Esophagus muscularis mucosa (tissue), 3 donors: ENCODE measurements at regions not wholly inside any gene's neighbourhood (a gene's known extent, or its start where the extent isn't known, plus 50 kb on each side); places are given as distances from the start of the nearest gene placed in this dataset.

Source experiments
- POLR2A ChIP-seq: fragments of 450-650 bp; IDR thresholded peaks from one replicate; pipeline ENCODE4 v1.6.1; 2017; ENCODE audit warnings: antibody characterized with exemption, moderate library complexity, mild to moderate bottlenecking, low read depth
- POLR2AphosphoS5 ChIP-seq, 2 donors: sonication (generic); formaldehyde crosslinking; IDR thresholded peaks; one replicate each; pipeline ENCODE4 v1.6.1; 2017; ENCODE audit warnings: antibody characterized with exemption in 2 of 2
- TF ChIP-seq, protein P1 (sequence below), 3 experiments: fragments of 200-600 bp in 2 of 3; fragments of 450-650 bp in 1 of 3; sonication (generic) in 2 of 3; IDR thresholded peaks; one replicate each; pipeline ENCODE4 v1.5.1; 2017 to 2019; ENCODE audit warnings: antibody characterized with exemption in 3 of 3, mild to moderate bottlenecking in 2 of 3, moderate library complexity in 1 of 3

DNA sequence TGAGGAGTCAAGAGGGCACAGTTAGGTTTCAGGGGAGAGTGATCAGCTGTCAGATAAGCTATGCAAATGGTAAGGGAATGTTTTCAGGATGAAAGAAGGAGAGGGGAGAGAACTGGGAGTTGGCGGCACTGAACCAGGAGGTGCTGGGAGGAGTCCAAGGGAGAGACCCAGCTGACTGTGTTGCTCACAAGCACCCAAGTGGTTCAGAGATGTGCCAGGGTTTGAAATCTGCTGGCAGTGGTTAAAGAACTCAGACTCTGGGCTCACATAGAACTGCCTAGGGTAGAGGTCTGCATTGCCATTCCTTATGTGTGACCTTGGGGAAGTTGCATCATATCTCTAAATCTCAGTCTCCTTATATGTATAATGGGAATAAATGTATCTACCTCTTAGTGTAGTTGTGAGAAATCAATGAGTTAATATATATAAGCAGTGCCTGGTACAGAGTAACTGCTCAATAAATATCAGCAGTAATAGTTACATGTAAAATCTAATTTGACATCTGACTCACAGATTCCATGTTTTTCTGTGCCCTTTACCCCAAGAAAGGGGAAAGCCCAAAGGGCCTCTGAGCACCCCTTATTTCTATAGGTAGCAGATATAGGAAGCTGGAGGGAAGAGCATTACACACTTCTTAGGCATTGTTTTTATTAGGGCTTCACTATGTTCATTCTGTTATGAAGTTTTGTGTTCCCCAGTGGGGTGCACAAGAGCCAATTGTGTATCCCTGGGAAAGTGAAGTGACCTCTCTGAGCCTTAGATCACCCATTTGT lies 66.9 kb upstream of the SESN3 start:
- TF ChIP-seq POLR2AphosphoS5 (IDR thresholded peaks at IDR 0.05), result no peak
- TF ChIP-seq, protein P1, sequence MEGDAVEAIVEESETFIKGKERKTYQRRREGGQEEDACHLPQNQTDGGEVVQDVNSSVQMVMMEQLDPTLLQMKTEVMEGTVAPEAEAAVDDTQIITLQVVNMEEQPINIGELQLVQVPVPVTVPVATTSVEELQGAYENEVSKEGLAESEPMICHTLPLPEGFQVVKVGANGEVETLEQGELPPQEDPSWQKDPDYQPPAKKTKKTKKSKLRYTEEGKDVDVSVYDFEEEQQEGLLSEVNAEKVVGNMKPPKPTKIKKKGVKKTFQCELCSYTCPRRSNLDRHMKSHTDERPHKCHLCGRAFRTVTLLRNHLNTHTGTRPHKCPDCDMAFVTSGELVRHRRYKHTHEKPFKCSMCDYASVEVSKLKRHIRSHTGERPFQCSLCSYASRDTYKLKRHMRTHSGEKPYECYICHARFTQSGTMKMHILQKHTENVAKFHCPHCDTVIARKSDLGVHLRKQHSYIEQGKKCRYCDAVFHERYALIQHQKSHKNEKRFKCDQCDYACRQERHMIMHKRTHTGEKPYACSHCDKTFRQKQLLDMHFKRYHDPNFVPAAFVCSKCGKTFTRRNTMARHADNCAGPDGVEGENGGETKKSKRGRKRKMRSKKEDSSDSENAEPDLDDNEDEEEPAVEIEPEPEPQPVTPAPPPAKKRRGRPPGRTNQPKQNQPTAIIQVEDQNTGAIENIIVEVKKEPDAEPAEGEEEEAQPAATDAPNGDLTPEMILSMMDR (IDR thresholded peaks at IDR 0.05), result no peak
- no peak for TF ChIP-seq POLR2A
